ENCODE measurements at regions not wholly inside any gene's neighbourhood (a gene's known extent, or its start where the extent isn't known, plus 50 kb on each side); places are given as distances from the start of the nearest gene placed in this dataset.

- no peak for TF ChIP-seq CTCF (conservative IDR thresholded peaks at IDR 0.05)
- no peak overlapping the region for H3K27ac ChIP-seq
Observed at GRCh38 chr20:7124120-7124519, 356.6 kb downstream of the BMP2 start.

- no peak for TF ChIP-seq CTCF (conservative IDR thresholded peaks at IDR 0.05)
- no peak overlapping the region for H3K27ac ChIP-seq
Observed at GRCh38 chr20:7136886-7137285, 369.4 kb downstream of the BMP2 start.

- no peak overlapping the region for H3K27ac ChIP-seq
- no peak for TF ChIP-seq CTCF (conservative IDR thresholded peaks at IDR 0.05)
Observed at GRCh38 chr20:7137395-7138151, 370.1 kb downstream of the BMP2 start.

- no peak for TF ChIP-seq CTCF (conservative IDR thresholded peaks at IDR 0.05)
- no peak overlapping the region for H3K27ac ChIP-seq
Observed at GRCh38 chr20:7144464-7144863, 377.0 kb downstream of the BMP2 start.

- H3K27ac ChIP-seq, result no peak overlapping the region
- TF ChIP-seq CTCF (conservative IDR thresholded peaks at IDR 0.05), result no peak
Observed at GRCh38 chr20:7146552-7147219, 379.2 kb downstream of the BMP2 start.

- no peak overlapping the region for H3K27ac ChIP-seq
- TF ChIP-seq CTCF (conservative IDR thresholded peaks at IDR 0.05), result no peak
Observed at GRCh38 chr20:7147220-7147601, 379.7 kb downstream of the BMP2 start.

GRCh38 chr20:7151676-7152470 is 384.4 kb downstream of the BMP2 start:
- no peak overlapping the region for H3K27ac ChIP-seq
- TF ChIP-seq CTCF (conservative IDR thresholded peaks at IDR 0.05), result no peak
